ENCODE measurements at regions not wholly inside any gene's neighbourhood (a gene's known extent, or its start where the extent isn't known, plus 50 kb on each side); places are given as distances from the start of the nearest gene placed in this dataset.

DNA sequence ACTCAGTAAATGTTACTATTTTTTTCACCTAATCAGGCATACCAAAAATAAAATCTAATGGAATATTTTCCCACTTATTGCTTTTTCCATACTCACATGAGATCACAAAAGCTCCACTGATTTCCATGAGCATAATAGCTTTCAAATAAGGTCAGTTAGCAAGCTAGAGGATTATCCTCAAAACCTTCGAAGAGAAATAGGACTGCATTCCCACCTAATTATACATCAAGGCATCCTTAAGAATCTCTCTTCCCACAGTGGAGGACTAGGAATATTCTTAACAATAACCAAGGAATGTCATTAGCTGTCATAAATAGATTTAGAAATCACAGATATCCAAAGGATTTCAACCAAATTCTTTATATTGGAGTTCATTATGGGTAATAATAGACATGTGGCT lies 127.9 kb upstream of the STT3B start:
- no peak for DNase-seq

DNA sequence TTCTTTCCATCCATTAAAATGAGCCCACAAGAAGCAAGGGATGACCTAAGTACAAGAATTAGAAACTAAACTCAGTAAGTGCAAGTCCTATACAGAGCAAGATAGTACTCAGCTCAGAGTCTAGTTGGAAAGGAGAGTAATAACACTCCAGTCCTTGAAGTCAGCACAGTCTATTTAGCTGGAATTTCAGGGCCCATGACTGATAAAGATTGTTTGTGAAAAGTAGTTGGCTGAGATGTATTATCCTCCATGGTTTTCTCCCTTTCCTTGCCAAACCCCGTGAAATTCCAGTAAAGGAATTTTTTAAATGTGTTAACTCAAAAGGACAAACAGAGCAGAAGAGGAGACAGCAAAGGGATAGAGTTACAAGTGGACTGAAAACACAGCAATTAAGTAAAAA lies 127.2 kb upstream of the STT3B start:
- no peak for DNase-seq

DNA sequence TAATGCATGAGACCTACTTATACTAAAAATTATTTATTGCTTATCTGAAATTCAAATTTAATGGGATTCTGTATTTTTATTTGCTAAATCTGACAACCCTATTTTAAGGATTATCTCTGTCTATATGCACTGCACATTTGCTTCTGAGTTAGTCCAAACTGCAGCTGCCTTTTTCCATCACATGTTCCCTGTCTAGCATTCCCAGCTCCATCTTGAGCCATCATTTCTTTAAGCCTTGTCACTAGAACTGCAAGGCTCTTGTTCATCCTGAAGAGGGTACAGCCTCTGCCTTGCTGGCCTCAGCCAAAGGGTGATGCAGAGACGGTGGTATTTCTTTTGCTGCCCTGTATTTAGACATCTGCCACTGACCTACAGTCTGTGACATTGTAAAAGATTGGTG lies 125.8 kb upstream of the STT3B start:
- DNase-seq = no peak

DNA sequence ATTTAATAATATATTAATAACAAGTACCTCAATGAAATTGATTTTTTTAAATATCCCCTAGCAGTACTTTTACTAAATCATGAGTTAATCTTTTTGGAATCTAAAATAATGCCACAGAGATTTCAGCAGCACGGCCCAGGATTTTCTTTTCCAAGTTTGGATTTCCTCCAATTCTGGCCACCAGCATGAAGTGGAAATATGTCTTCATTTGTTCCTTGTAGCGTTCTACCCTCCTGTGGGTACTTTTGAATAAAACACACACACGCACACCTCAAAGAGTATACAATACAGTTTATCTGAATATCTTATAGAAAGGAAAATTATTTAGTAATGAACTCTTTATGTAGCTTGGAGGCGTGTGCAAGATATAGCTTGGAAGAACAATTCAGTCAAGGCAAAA lies 125.1 kb upstream of the STT3B start:
- DNase-seq = no peak

DNA sequence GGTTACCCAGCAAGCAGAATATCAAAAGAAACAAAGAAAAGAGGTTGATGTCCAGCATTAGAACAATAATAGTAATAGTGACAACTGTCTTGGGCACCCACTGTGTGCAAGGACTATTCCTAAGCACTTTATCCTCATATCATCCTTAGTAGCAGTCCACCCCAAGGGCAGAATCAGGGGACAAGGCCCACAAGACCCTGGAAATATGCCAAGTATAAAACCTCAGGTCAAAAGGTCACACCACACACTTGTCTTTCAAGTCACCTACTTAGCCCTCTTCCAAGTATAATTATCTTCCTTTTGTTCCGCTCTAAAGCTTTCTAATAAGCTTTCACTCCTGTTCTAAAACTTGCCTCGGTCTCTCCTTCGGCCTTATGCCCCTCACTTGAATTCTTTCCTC lies 124.0 kb upstream of the STT3B start:
- no peak for DNase-seq

DNA sequence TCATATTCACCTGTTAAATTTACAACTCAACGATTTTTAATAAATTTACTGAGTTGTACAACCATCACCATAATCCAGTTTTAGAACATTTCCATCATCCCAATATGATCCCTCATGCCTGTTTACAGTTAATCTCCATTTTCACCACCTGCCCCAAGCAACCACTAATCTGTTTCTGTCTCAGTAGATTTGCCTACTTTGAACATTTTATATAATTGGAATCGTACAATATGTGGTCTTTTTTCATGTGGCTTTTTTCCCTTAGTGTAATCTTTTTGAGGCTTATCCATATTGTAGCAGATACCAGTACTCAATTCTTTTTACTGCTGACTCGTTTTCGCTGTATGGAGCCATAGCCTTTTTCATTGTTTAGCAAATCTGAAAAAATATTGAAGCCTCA lies 123.3 kb upstream of the STT3B start:
- DNase-seq = no peak

DNA sequence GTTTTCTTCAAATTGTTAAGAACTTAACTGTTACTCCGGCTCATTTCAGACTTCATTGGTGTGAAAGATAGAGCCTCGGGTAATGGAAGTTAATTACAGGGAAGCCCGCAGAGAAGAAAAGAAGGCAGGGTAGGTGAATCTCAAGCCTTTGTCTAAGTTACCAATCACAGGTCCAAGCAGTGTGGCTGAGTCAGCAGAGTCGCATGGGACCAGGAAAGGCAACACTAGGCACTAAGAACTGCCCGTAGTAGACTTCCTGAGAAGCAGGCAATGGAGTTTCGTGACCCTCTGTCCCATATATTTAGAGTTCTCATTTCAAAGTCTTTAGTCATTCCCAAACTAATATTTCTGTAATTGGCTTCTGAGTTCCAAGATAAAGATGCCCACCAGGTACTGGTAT lies 122.9 kb upstream of the STT3B start:
- no peak for DNase-seq

DNA sequence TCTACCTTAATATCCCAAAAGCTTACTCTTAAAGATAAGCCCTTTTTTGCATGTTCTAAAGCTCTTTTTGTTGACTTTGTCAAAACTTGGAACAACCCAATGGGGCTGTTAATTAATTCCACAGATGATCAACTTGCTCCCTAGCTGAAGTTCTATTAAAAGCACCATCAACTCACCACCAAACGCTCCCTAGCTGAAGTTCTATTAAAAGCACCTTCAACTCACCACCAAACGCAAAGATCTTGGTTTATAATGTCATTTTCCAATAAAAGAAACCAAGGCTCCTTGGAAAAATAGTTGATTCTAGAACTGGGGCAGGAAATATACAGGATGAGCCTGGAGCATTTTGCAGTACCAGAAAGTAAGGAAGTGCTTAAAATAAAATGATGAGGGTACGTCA lies 122.3 kb upstream of the STT3B start:
- no peak for DNase-seq

DNA sequence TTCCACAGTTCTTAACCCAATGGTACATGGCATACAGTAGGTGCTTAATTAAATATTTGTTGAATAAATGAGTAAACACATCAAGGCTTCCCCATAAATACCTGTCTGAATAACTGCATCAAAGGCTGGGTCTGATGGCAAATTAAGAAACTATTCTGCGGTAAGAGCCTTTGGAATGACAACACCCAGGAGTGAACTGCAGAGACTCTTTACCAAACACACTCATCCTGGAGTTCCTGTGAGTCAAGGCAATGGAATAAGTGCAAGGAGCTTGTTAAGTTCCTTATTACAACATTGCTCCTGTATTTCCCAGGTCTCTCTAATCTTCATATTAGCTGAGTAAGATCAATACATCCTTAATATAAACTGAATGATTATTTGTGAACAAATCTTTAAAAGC lies 119.9 kb upstream of the STT3B start:
- no peak for DNase-seq

DNA sequence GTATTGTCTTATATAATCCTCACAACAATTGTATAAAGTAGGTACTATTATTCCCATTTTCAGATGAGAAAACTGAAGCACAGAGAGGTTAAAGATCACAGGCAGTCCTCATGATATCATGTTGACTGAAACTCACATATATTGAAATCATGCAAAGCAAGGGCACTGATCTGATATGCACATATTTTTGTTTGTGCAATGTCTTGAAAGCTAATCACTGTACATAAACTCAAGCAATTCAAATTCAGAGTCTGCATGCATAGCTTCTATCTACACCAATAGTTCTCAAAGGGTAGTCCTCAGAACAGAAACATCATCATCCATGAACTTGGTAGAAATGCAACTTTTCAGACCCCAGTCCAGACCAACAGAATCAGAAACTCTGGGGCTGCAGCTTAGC lies 119.2 kb upstream of the STT3B start:
- DNase-seq = no peak

DNA sequence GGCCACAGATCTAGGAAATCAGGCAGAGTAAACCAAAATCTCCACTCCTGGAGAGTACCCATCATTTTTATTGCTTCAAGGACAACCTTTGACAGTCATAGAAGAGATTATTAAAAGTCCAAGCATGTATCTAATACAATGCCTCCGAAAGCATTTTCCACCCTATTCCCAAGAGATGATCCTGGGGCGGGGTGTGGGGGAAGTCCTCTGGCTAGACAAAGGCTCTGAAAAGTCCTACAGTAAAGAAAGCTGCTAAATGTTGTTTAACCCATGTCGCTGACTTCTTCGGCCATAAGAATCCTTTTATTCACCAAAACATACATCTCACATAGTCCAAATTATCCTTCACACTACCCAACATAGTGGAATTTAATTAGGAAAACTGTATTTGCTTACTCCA lies 115.7 kb upstream of the STT3B start:
- DNase-seq = no peak

DNA sequence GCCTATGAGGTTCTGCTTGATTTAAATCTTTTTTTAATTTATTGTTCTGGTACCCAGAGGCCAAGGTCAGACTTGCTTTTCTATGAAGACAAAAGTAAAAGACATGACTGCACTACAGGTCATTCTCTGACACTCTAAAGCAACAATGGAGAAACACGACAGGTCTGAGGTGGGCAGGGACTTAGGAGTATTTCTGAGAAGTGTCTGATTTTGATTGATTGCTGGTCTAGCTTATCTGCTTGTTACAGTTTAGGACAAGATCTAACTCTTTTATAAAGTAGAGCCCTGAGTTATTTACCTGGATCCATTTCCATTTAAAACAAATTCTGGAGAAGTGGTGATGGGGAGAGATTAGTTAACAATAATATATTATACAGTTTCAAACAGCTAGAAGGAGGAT lies 115.2 kb upstream of the STT3B start:
- DNase-seq = no peak

DNA sequence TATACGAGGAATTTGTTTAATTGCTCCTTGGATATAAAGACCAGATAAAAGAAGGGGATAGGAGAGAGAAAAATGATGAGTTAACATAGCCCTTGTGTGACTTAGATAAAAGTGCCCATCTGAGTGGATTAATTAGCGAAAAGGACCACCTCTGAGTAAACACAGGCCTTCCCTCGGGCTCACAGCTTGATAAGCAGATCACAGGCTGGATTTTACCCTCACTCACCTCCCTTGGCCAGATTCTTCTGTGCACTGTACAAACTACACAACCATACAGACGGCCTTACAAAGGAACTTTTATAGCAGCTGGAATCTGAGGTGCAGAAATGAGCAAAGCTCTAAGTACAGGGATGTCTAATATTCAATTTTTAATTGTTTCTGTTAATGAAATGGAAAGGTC lies 112.4 kb upstream of the STT3B start:
- DNase-seq = no peak

DNA sequence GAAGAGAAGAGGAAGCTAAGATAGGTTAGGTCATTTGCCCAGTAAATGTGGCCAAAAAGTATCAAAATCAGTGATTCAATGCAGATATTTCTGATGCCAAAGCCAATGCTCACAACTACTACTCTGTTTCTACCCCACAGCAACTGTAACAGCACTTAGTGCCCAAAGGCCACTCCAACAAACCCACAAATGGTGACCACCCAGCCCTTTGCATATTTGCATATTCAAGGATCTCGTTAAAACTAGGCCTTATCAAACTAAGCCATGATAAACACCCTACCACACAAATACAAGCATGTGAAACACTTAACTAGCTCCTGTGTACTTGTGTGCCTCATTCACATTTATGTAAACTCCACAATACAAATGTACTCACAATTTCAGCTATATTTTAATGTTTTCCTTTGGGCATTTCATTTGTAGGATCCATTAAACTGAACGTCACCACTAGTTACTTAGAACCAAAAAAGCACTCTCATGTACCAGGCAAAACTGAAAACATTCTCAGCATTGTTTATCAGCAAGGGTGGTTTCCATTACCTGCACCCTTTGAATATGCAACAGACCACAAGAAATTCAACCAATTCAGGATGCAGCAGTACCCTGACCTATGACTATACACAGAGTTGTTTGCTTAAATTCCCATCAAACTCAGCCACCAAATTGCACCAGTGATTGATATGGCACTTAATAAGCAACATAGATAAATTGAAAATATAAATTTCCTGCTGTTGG lies 111.2 kb upstream of the STT3B start:
- no peak for DNase-seq

DNA sequence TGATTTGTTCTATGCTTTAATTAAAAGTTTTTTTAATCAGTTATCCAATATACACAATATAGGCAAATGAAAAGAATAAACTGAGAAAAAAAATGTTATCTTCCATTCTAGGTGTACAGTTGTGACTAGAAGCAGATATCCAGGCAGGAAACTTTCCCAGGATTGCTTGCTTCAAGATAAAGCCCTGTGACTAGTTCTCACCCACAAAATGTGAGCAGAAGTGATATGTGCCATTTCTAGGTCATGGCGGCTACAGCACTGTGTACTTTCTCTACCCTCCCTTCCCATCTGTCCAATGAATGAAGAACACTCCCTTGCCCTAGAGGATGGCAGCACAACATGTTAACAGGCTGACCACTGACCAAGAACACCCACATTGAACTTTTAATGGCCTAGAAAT lies 110.5 kb upstream of the STT3B start:
- DNase-seq = no peak

DNA sequence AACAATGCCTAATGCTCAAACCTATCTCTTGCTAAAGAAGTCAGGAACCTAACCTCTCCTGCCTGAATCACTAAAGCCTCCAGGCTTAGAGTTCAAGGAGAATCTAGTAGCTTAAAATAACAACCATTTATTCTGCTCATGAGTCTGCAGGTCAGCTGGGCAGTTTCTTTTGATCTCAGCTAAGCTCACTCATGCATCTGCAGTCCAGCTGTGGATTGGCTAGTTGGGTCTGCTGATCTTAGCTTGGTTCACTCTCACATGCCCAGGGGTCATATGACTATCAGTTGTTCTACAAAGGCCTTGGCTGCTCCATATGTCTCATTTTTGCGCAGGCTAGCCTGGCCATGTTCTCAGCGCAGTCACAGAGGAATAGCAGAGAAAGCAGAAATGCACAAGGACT lies 109.2 kb upstream of the STT3B start:
- no peak for DNase-seq

DNA sequence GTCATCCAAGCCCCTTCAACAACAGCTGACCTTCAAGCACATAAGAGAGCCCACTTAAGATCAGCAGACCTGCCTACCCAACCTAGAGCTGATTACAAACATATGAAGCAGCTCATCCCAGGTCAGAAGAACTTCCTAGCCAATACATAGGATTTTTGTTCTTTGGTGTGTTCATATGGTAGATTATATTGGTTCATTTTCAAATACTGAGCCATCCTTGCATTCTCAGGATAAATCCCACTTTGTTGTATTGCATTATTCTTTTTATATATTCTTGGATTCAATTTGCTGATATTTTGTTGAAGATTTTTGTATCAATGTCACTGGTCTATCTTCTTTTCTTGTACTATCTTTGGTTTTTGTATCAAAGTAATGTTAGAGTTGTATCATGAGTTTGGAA lies 107.3 kb upstream of the STT3B start:
- DNase-seq = no peak

DNA sequence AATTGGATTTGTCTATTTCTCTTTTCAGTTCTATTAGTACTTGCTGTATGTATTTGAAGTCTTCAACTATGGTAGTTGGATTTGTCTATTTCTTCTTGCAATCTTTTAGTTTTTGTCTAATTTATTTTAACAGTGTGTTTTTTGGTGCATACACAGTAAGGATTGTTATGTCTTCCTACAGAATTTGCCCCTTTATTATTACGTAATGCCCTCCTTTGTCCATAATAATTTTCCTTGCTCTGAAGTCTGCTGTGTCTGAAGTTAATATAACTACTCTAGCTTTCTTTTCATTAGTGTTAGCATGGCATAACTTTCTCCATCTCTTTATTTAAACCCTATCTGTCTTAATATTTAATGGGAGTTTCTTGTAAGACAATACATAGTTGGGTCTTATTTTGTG lies 105.1 kb upstream of the STT3B start:
- DNase-seq = no peak

DNA sequence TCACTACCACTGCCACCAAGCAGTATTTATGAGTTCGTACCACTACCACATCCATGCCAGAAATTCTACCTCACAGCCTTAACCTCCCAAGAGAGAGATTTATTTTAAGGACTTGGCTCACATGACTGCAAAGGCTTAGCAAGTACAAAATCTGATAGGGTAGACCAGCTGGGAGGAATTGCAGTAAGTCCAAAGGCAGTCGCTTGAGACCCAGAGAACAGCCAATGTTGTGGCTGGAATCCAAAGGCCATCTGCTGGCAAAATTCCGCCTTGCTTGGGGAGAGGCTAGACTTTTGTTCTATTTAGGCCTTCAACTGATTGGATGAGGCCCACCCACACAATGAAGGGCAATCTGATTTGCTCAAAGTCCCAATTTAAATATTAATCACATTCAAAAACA lies 101.4 kb upstream of the STT3B start:
- peak in 1 of 2 experiments; percentile 5 for DNase-seq

DNA sequence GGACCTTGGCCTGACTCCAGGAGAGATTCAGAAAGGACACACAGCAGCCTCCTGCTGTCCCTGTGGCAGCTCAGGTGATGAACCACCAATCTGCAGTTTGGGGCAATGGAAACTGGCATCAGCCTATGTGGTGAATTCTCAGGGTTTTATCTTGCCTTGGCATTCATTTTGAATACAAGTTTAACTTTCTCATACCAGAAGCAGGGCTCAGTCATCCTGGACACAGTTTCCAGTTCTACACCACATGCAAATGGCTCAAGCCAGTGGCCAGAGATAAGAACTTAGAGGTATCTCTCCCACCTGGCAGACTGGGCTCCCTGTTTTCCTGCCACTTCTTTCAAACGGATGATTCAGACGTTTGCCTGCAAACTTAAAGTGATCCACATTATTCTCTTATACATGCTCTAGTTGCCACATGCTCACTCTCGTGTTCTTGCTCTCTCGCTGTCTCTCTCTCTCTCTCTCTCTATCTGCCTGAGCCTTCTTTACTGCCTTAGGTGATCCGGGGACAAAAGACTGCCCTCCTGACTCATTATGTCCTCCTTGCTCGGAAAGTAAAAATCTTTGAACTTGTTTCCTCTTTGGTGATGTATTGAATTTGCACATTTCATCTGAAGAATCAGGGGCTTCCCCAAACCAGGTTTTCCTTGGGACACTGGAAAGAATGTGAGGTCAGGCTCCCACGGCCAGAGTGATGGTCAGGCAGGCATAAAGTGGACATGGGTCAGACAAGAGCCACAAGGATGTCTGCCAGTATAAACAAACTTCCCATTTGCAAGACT lies 99.6 kb upstream of the STT3B start:
- DNase-seq = no peak

DNA sequence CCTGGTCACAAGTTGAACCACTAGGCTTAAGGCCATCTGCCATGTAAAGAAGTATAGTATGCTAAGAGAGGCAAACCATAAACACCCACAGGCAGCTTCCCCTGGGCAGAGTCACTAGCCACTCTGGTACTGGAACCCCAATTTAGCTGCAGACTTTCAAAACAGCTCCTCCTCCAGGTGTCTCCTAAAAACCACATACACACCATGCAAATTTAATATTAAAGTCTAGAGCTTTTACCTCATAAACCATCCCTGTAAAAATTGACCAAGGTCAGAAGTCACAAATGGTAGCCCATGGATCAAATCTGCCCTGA lies 99.1 kb upstream of the STT3B start:
- DNase-seq = no peak

DNA sequence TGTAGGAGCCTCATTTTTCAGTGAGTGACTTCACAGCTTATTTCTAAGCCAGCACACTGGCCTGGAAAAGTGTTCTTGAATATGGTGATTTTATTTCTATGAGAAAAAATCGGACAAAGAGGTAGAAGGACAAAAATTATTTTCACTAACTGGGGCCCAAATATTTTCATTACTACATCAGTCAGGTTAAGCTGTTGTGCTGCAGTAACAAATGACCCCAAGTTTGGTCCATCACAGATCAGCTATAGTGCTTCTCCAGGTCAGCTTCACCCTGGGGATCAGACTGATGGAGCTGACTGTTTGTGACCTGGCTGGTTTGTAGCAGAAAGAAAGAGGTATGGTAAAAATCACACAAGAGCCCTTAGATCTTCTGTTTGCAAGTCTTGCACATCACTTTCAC lies 97.9 kb upstream of the STT3B start:
- DNase-seq = no peak

DNA sequence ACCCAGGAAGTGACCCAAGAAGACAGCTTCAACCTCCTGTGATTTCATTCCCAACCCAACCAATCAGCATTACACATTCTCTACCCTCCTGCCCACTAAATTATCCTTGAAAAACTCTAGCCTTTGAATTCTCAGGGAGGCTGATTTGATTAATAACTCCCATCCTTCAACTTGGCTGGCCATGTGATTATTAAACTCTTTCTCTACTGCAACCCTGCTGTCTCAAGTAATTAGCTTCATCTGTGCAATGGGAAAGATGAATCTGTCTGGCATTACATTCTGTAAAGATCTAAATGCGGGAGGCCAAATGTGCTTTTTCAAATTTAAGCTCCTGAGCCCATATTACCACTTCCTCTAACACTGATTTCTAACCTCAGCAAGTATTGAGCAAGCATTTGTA lies 95.9 kb upstream of the STT3B start:
- no peak for DNase-seq

DNA sequence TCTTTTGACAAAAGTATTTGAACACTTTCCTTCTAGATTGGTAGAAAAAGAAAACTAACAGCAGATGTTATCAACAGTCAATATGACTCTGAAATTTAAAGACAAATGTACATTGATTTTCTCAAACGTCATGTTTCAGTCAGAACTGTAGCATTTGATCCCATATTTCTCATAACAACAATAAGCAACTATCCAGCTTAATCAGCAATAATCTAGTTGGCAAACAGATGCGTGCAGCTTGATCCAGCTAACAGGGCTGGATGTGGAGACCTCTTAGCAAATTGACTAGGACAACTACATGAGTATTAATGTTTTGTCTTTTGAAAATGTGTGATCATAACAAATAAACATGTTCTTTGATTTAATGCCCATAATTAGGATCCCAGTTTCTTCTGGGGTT lies 94.0 kb upstream of the STT3B start:
- DNase-seq = no peak
